H1 (cell line): ENCODE measurements at regions not wholly inside any gene's neighbourhood (a gene's known extent, or its start where the extent isn't known, plus 50 kb on each side); places are given as distances from the start of the nearest gene placed in this dataset.

Experiments
- CTCF ChIA-PET: fragments of 300-600 bp; sonication (Branson Sonifier 250); formaldehyde crosslinking; loops from one replicate; lab custom pipeline; 2021; ENCODE audit not compliant: partially characterized antibody; lab: Charles Lee
- POLR2A ChIA-PET: fragments of 300-600 bp; sonication (Branson Sonifier 250); formaldehyde crosslinking; loops from one replicate; lab custom pipeline; 2021; ENCODE audit warnings: inconsistent platforms; ENCODE audit not compliant: partially characterized antibody; lab: Charles Lee
- DNase-seq, 2 experiments: peaks; one replicate each; pipeline versions ENCODE4 v3.0.0 to v3.0.0-alpha.2; 2010 to 2022; ENCODE audit warnings: low spot score in 2 of 2, low read depth in 1 of 2, mixed read lengths in 1 of 2
- FAIRE-seq: peaks from 2 replicates; lab custom pipeline; 2011; peaks lifted over from hg19 to GRCh38; lab: Jason Lieb, UNC
- H2AFZ ChIP-seq: 2 replicates; pipeline ENCODE4 v1.8.1; 2012; ENCODE audit warnings: low read length, inconsistent platforms
- H2AK5ac ChIP-seq: 2 replicates; pipeline ENCODE4 v1.6.1; 2013; ENCODE audit warnings: low read depth, low read length
- H2BK120ac ChIP-seq: replicated peaks from 2 replicates; pipeline ENCODE3; 2013; ENCODE audit warnings: low read depth, low read length, inconsistent platforms
- H2BK12ac ChIP-seq: 2 replicates; pipeline ENCODE4 v1.6.1; 2013; ENCODE audit warnings: low read depth, low read length
- H2BK15ac ChIP-seq: 2 replicates; pipeline ENCODE4 v1.6.1; 2013; ENCODE audit warnings: low read length
- H2BK20ac ChIP-seq: 2 replicates; pipeline ENCODE4 v1.6.1; 2013; ENCODE audit warnings: low read length
- H2BK5ac ChIP-seq: 2 replicates; pipeline ENCODE4 v1.6.1; 2013; ENCODE audit warnings: low read depth, low read length
- H3K14ac ChIP-seq: 2 replicates; pipeline ENCODE4 v1.6.1; 2013; ENCODE audit warnings: inconsistent platforms; ENCODE audit not compliant: insufficient read length
- H3K18ac ChIP-seq: 2 replicates; pipeline ENCODE4 v1.6.1; 2013; ENCODE audit warnings: low read length; ENCODE audit errors: extremely low read depth
- H3K23ac ChIP-seq: 2 replicates; pipeline ENCODE4 v1.6.1; 2013; ENCODE audit warnings: inconsistent platforms; ENCODE audit not compliant: insufficient read length
- H3K23me2 ChIP-seq: 2 replicates; pipeline ENCODE4 v1.6.1; 2013; ENCODE audit warnings: low read depth, low read length
- H3K27ac ChIP-seq: 2 replicates; pipeline ENCODE4 v1.6.1; 2011; ENCODE audit warnings: low read depth, low read length, inconsistent platforms
- H3K27me3 ChIP-seq, 4 experiments: replicated peaks in 1 of 4; 1 replicate in 1 of 4; 2 replicates in 3 of 4; pipeline versions ENCODE4 v1.6.1 to v1.8.1; 2011 to 2013; ENCODE audit warnings: low read length in 3 of 4, mild to moderate bottlenecking in 3 of 4, inconsistent platforms in 2 of 4, mixed read lengths in 2 of 4, moderate library complexity in 1 of 4; ENCODE audit not compliant: control insufficient read depth in 3 of 4, insufficient read depth in 3 of 4; ENCODE audit errors: extremely low read depth in 1 of 4
- H3K36me3 ChIP-seq, 4 experiments: 2 replicates each; pipeline versions ENCODE4 v1.6.1 to v1.8.1; 2011 to 2013; ENCODE audit warnings: mild to moderate bottlenecking in 4 of 4, low read length in 3 of 4, moderate library complexity in 2 of 4, control low read depth in 1 of 4, inconsistent platforms in 1 of 4; ENCODE audit not compliant: insufficient read depth in 4 of 4, control insufficient read depth in 2 of 4
- H3K4ac ChIP-seq: replicated peaks from 2 replicates; pipeline ENCODE3; 2013; ENCODE audit warnings: low read length, low read depth, mixed read lengths, inconsistent platforms; ENCODE audit not compliant: insufficient read length
- H3K4me1 ChIP-seq, 4 experiments: replicated peaks in 1 of 4; 1 replicate in 1 of 4; 2 replicates in 3 of 4; pipeline versions ENCODE4 v1.6.1 to v1.8.1; 2011 to 2013; ENCODE audit warnings: low read length in 3 of 4, inconsistent platforms in 2 of 4, mixed read lengths in 1 of 4; ENCODE audit not compliant: insufficient read depth in 4 of 4, control insufficient read depth in 3 of 4
- H3K4me2 ChIP-seq, 2 experiments: 2 replicates each; pipeline versions ENCODE4 v1.6.1 to v1.8.1; 2011 to 2013; ENCODE audit warnings: low read depth in 2 of 2, low read length in 2 of 2, control low read depth in 1 of 2, inconsistent platforms in 1 of 2, mild to moderate bottlenecking in 1 of 2; ENCODE audit not compliant: insufficient read depth in 1 of 2
- H3K4me3 ChIP-seq, 4 experiments: fragments of 200-600, 300-600 bp in 1 of 4; sonication (generic), shearing (Covaris generic), sonication (Bioruptor Twin) in 1 of 4; 2 replicates each; pipeline versions ENCODE4 v1.5.1 to v1.8.1; 2011 to 2016; ENCODE audit warnings: low read length in 4 of 4, low read depth in 3 of 4, control low read depth in 2 of 4, inconsistent platforms in 2 of 4, mild to moderate bottlenecking in 2 of 4, mixed read lengths in 1 of 4, moderate library complexity in 1 of 4; ENCODE audit not compliant: insufficient read depth in 2 of 4; ENCODE audit errors: extremely low read depth in 1 of 4
- H3K56ac ChIP-seq: replicated peaks from 2 replicates; pipeline ENCODE3; 2013; ENCODE audit warnings: low read depth, mild to moderate bottlenecking, mixed read lengths, low read length, inconsistent platforms; ENCODE audit not compliant: insufficient read length
- H3K79me1 ChIP-seq: 2 replicates; pipeline ENCODE4 v1.6.1; 2013; ENCODE audit warnings: low read depth, low read length, control low read depth
- H3K79me2 ChIP-seq, 2 experiments: 2 replicates each; pipeline versions ENCODE4 v1.6.1 to v1.8.1; 2012 to 2013; ENCODE audit warnings: low read length in 2 of 2, mild to moderate bottlenecking in 2 of 2, inconsistent platforms in 1 of 2; ENCODE audit not compliant: insufficient read depth in 2 of 2, control insufficient read depth in 1 of 2
- H3K9ac ChIP-seq, 4 experiments: replicated peaks in 1 of 4; 1 replicate in 1 of 4; 2 replicates in 3 of 4; pipeline versions ENCODE4 v1.6.1 to v1.8.1; 2011 to 2013; ENCODE audit warnings: low read depth in 3 of 4, low read length in 3 of 4, control low read depth in 2 of 4, mild to moderate bottlenecking in 2 of 4, moderate library complexity in 2 of 4, inconsistent platforms in 1 of 4; ENCODE audit errors: extremely low read depth in 1 of 4
- H3K9me3 ChIP-seq, 2 experiments: 2 replicates each; pipeline versions ENCODE4 v1.6.1 to v1.8.1; 2012 to 2013; ENCODE audit warnings: mild to moderate bottlenecking in 2 of 2, moderate library complexity in 2 of 2, control low read depth in 1 of 2, inconsistent platforms in 1 of 2, low read depth in 1 of 2, low read length in 1 of 2, mixed read lengths in 1 of 2; ENCODE audit not compliant: insufficient read depth in 2 of 2
- H4K20me1 ChIP-seq, 2 experiments: replicated peaks in 1 of 2; 2 replicates each; pipeline versions ENCODE3 to v1.8.1; 2011 to 2013; ENCODE audit warnings: inconsistent platforms in 2 of 2, low read length in 2 of 2, mild to moderate bottlenecking in 1 of 2; ENCODE audit not compliant: insufficient read depth in 2 of 2, control insufficient read depth in 1 of 2
- H4K5ac ChIP-seq: 2 replicates; pipeline ENCODE4 v1.6.1; 2013; ENCODE audit warnings: low read length, low read depth, mixed read lengths, inconsistent platforms; ENCODE audit not compliant: insufficient read length
- H4K8ac ChIP-seq: 2 replicates; pipeline ENCODE4 v1.8.0; 2013; ENCODE audit warnings: mild to moderate bottlenecking, moderate library complexity, low read length, inconsistent platforms; ENCODE audit not compliant: insufficient read depth; ENCODE audit errors: extremely low read depth
- H4K91ac ChIP-seq: replicated peaks from 2 replicates; pipeline ENCODE3; 2013; ENCODE audit warnings: low read length, mixed read lengths, inconsistent platforms; ENCODE audit not compliant: insufficient read length
- CEBPB ChIP-seq: IDR thresholded peaks from 2 replicates; pipeline ENCODE4 v1.6.1; 2012; ENCODE audit warnings: low read depth, low read length
- WGBS, 2 experiments: shearing (Covaris generic) in 1 of 2; methylation state at CpG; one replicate each; pipeline versions ENCODE4 v1.1.6 to v1.1.7; 2013 to 2015; ENCODE audit warnings: low lambda C conversion rate in 2 of 2, mixed read lengths in 2 of 2, inconsistent platforms in 1 of 2, low coverage in 1 of 2, missing lambda C conversion rate in 1 of 2; ENCODE audit not compliant: insufficient replicate concordance in 2 of 2, insufficient coverage in 1 of 2, insufficient read length in 1 of 2; ENCODE audit errors: extremely low coverage in 1 of 2, missing lambda C conversion rate in 1 of 2; 5-methylcytosine and 5-hydroxymethylcytosine counted together

DNA sequence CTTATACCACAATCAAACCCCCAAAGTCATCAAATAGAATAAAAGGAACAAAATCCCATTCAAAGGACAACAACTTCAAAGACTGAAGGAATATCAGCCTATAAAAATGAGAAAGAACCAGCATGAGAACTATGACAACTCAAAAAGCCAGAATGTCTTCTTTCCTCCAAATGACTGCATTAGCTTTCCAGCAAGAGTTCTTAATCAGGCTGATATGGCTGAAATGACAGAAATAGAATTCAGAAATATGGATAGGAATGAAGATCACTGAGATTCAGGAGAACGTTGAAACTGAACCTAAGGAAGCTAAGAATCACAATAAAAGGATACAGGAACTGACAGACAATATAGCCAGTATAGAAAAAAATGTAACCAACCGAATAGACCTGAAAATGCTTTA is 109.5 kb downstream of the SINHCAF start:
- Histone ChIP-seq H3K9me3 (no peaks in the 10 kb centered on the region), H3K56ac (no peak overlapping the region), H2BK12ac (no peak overlapping the region), H2AK5ac (no peak overlapping the region), H3K4ac (no peak overlapping the region), H3K23me2 (no peaks in the 10 kb centered on the region)
- no peak for TF ChIP-seq CEBPB
- TF ChIP-seq, all 59 proteins: peak for 0
- no peak overlapping the region for H4K8ac ChIP-seq
- H4K20me1 ChIP-seq: no peaks in the 10 kb centered on the region
- no peak overlapping the region for H2BK15ac ChIP-seq
- DNase-seq (no peak), FAIRE-seq (no peak)
- no peak overlapping the region for H2BK5ac ChIP-seq
- no peak overlapping the region for H3K4me3 ChIP-seq
- POLR2A ChIA-PET: no interaction called here
- H3K79me2 ChIP-seq: no peaks in the 10 kb centered on the region
- no peak overlapping the region for H3K14ac ChIP-seq
- H3K79me1 ChIP-seq: no peaks in the 10 kb centered on the region
- CTCF ChIA-PET: interaction anchor here (0.9 to 20.4 kb wide), 4 partner anchors 11 to 230 kb away, joined by 3 to 231 read pairs (median 19); no protein-coding TSS in a partner anchor
- H2BK120ac ChIP-seq: no peak overlapping the region
- H3K36me3 ChIP-seq: no peaks in the 10 kb centered on the region
- H3K23ac ChIP-seq: no peak overlapping the region
- H3K4me2 ChIP-seq: no peak overlapping the region
- H3K4me1 ChIP-seq: peaks cover 4 to 16% (median 11%) of the 10 kb centered on the region in 4 experiments
- H4K5ac ChIP-seq: no peak overlapping the region
- no peak overlapping the region for H3K18ac ChIP-seq
- H2BK20ac ChIP-seq: no peak overlapping the region
- H3K9ac ChIP-seq: no peak overlapping the region
- peaks cover 0 to 4% (median 1%) of the 10 kb centered on the region in 4 experiments; a peak in 1 of 7 replicates for H3K27me3 ChIP-seq
- H4K91ac ChIP-seq: no peak overlapping the region
- no peak overlapping the region for H2AFZ ChIP-seq
- 88% methylated on average over 2 of the region's 2 CpGs; no CpG with 5 or more reads in 1 of the 2 experiments for WGBS, 2 experiments
- H3K27ac ChIP-seq: no peak overlapping the region
